ENCODE measurements at regions not wholly inside any gene's neighbourhood (a gene's known extent, or its start where the extent isn't known, plus 50 kb on each side); places are given as distances from the start of the nearest gene placed in this dataset.

- Histone ChIP-seq H3K79me2 (ENCODE audit: control insufficient read depth, insufficient read depth, low read length) (no peaks in the 10 kb centered on the region), H2AFZ (ENCODE audit: low read length) (no peak overlapping the region), H3K36me3 (ENCODE audit: control insufficient read depth, insufficient read depth, low read length) (no peaks in the 10 kb centered on the region), H4K20me1 (ENCODE audit: control insufficient read depth, extremely low read depth, insufficient read depth, low read length) (no peaks in the 10 kb centered on the region), H3K4me1 (ENCODE audit: control insufficient read depth, extremely low read depth, insufficient read depth, low read length) (no peaks in the 10 kb centered on the region), H3K27me3 (ENCODE audit: control insufficient read depth, insufficient read depth, low read length) (no peaks in the 10 kb centered on the region), H3K9ac (ENCODE audit: insufficient read depth, low read length) (no peak overlapping the region), H3K9me3 (ENCODE audit: control insufficient read depth, insufficient read depth, low read depth, low read length) (no peaks in the 10 kb centered on the region), H3K4me2 (ENCODE audit: extremely low read depth, insufficient read depth, low read length) (no peak overlapping the region), H3K4me3 (replicated peaks in 1 of 4; ENCODE audit: control extremely low read depth in 1 of 4, insufficient read depth in 1 of 4, low read depth in 3 of 4, low read length in 4 of 4) (no peak overlapping the region), H3K27ac (ENCODE audit: insufficient read depth, low read length) (no peak overlapping the region)
- TF ChIP-seq EZH2 (IDR thresholded peaks at IDR 0.05; ENCODE audit: low read length, missing control alignments) (no peak), CTCF (conservative IDR thresholded peaks at IDR 0.05 in 1 of 2, IDR thresholded peaks at IDR 0.05 in 1 of 2; ENCODE audit: low read depth in 1 of 2, low read length in 2 of 2) (no peak)
- no peak for DNase-seq (ENCODE audit: low read depth in 2 of 2)
Measured at GRCh38 chr19:16017138-16017490, 59.2 kb upstream of the TPM4 start.

- no peak for DNase-seq (ENCODE audit: low read depth in 2 of 2)
- Histone ChIP-seq H3K27me3 (ENCODE audit: control insufficient read depth, insufficient read depth, low read length) (no peaks in the 10 kb centered on the region), H2AFZ (ENCODE audit: low read length) (no peak overlapping the region), H3K4me2 (ENCODE audit: extremely low read depth, insufficient read depth, low read length) (no peak overlapping the region), H3K27ac (ENCODE audit: insufficient read depth, low read length) (no peak overlapping the region), H3K4me1 (ENCODE audit: control insufficient read depth, extremely low read depth, insufficient read depth, low read length) (no peaks in the 10 kb centered on the region), H3K4me3 (replicated peaks in 1 of 4; ENCODE audit: control extremely low read depth in 1 of 4, insufficient read depth in 1 of 4, low read depth in 3 of 4, low read length in 4 of 4) (no peak overlapping the region), H3K79me2 (ENCODE audit: control insufficient read depth, insufficient read depth, low read length) (no peaks in the 10 kb centered on the region), H3K9ac (ENCODE audit: insufficient read depth, low read length) (no peak overlapping the region), H4K20me1 (ENCODE audit: control insufficient read depth, extremely low read depth, insufficient read depth, low read length) (no peaks in the 10 kb centered on the region), H3K36me3 (ENCODE audit: control insufficient read depth, insufficient read depth, low read length) (no peaks in the 10 kb centered on the region), H3K9me3 (ENCODE audit: control insufficient read depth, insufficient read depth, low read depth, low read length) (no peaks in the 10 kb centered on the region)
- TF ChIP-seq CTCF (conservative IDR thresholded peaks at IDR 0.05 in 1 of 2, IDR thresholded peaks at IDR 0.05 in 1 of 2; ENCODE audit: low read depth in 1 of 2, low read length in 2 of 2), result no peak
- no peak for TF ChIP-seq EZH2 (IDR thresholded peaks at IDR 0.05; ENCODE audit: low read length, missing control alignments)
Measured at GRCh38 chr19:16018106-16018755, 58.1 kb upstream of the TPM4 start.

- Histone ChIP-seq H3K4me3 (replicated peaks in 1 of 4; ENCODE audit: control extremely low read depth in 1 of 4, insufficient read depth in 1 of 4, low read depth in 3 of 4, low read length in 4 of 4) (no peak overlapping the region), H4K20me1 (ENCODE audit: control insufficient read depth, extremely low read depth, insufficient read depth, low read length) (no peaks in the 10 kb centered on the region), H3K4me2 (ENCODE audit: extremely low read depth, insufficient read depth, low read length) (no peak overlapping the region), H3K27me3 (ENCODE audit: control insufficient read depth, insufficient read depth, low read length) (no peaks in the 10 kb centered on the region), H3K9me3 (ENCODE audit: control insufficient read depth, insufficient read depth, low read depth, low read length) (no peaks in the 10 kb centered on the region), H3K9ac (ENCODE audit: insufficient read depth, low read length) (no peak overlapping the region), H3K79me2 (ENCODE audit: control insufficient read depth, insufficient read depth, low read length) (no peaks in the 10 kb centered on the region), H3K36me3 (ENCODE audit: control insufficient read depth, insufficient read depth, low read length) (no peaks in the 10 kb centered on the region), H3K27ac (ENCODE audit: insufficient read depth, low read length) (no peak overlapping the region), H2AFZ (ENCODE audit: low read length) (no peak overlapping the region), H3K4me1 (ENCODE audit: control insufficient read depth, extremely low read depth, insufficient read depth, low read length) (no peaks in the 10 kb centered on the region)
- DNase-seq (ENCODE audit: low read depth in 2 of 2), result no peak
- TF ChIP-seq CTCF (conservative IDR thresholded peaks at IDR 0.05 in 1 of 2, IDR thresholded peaks at IDR 0.05 in 1 of 2; ENCODE audit: low read depth in 1 of 2, low read length in 2 of 2) (no peak), EZH2 (IDR thresholded peaks at IDR 0.05; ENCODE audit: low read length, missing control alignments) (no peak)
Measured at GRCh38 chr19:16018801-16019551, 57.3 kb upstream of the TPM4 start.
